ENCODE measurements at regions not wholly inside any gene's neighbourhood (a gene's known extent, or its start where the extent isn't known, plus 50 kb on each side); places are given as distances from the start of the nearest gene placed in this dataset.

DNA sequence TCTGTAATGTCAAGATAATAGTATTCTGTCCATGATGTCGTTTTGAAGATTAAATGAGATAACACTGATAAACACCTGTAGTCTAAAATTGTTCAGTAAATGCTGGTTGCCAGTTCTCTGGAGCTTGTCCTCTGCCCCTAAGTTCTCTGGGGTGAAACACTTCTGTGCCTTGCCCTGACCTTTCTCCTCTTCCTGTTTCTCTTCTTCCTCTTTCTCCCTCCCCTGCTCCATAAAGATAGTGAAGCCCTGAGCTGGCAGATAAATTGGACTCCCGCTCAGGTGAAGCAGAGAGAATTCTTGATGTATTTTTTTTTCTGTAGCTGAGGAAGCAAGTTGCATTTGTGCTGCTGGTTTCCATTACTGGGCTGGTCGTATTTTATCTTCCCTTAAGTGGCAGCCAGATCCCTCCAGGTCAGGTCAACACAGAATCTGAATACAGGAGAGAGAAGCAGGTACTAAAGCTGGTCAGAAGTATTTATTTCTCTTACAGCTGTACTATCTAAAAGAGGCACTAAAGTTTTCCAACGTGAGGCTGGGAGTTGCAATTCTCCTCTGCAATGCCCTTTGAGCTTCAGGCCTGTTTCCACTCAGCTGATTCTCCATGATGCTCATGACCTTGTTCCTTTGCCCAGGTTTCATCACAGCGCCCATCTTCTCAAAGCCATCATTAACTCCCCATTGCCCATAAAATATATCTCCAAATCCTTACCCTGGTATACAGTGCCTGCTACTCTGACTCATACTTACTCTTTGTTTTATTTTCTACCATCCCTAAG is 319.3 kb upstream of the CFAP20DC start:
- TF ChIP-seq POLR2A (IDR thresholded peaks at IDR 0.05; ENCODE audit: low read length) (no peak), CTCF (IDR thresholded peaks at IDR 0.05) (no peak), EHMT2 (IDR thresholded peaks at IDR 0.05; ENCODE audit: low read depth) (no peak), MYC (IDR thresholded peaks at IDR 0.05; ENCODE audit: borderline replicate concordance, low read length) (no peak), RAD21 (conservative IDR thresholded peaks at IDR 0.05 in 1 of 2, IDR thresholded peaks at IDR 0.05 in 1 of 2) (no peak), KDM1A (IDR thresholded peaks at IDR 0.05; ENCODE audit: low read depth) (no peak)
- TF ChIP-seq, protein P1, sequence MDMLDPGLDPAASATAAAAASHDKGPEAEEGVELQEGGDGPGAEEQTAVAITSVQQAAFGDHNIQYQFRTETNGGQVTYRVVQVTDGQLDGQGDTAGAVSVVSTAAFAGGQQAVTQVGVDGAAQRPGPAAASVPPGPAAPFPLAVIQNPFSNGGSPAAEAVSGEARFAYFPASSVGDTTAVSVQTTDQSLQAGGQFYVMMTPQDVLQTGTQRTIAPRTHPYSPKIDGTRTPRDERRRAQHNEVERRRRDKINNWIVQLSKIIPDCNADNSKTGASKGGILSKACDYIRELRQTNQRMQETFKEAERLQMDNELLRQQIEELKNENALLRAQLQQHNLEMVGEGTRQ (IDR thresholded peaks at IDR 0.05), result no peak
- TF ChIP-seq, protein P2, sequence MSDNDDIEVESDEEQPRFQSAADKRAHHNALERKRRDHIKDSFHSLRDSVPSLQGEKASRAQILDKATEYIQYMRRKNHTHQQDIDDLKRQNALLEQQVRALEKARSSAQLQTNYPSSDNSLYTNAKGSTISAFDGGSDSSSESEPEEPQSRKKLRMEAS (IDR thresholded peaks at IDR 0.05), result no peak
